Motor neuron (in vitro differentiated cells): ENCODE measurements at regions not wholly inside any gene's neighbourhood (a gene's known extent, or its start where the extent isn't known, plus 50 kb on each side); places are given as distances from the start of the nearest gene placed in this dataset.
"Not testable (repeated sequence)": the region's sequence is repeated elsewhere in the genome, so short reads cannot be mapped to it uniquely, and the experiment has no call there.

Experiments
- ATAC-seq, 8 experiments: fragments of 200-7000 bp; cut with Tn5 transposase; replicated peaks in 6 of 8; 2 replicates each; pipeline ENCODE4 v1.8.0; 2021; ENCODE audit warnings: mild to moderate bottlenecking in 8 of 8, moderate library complexity in 8 of 8
- H3K27ac ChIP-seq, 2 donors: fragments of 250-450 bp; sonication (Bioruptor Pico); 2 replicates each; pipeline ENCODE4 v1.9.0; 2021; ENCODE audit warnings: antibody characterized with exemption in 2 of 2, mild to moderate bottlenecking in 2 of 2, moderate library complexity in 1 of 2
- H3K4me1 ChIP-seq, 2 donors: fragments of 250-450 bp; sonication (Bioruptor Pico); replicated peaks in 1 of 2; 2 replicates each; pipeline ENCODE4 v1.6.1; 2021; ENCODE audit warnings: antibody characterized with exemption in 2 of 2, mild to moderate bottlenecking in 2 of 2, moderate library complexity in 1 of 2
- H3K4me3 ChIP-seq, 5 donors: fragments of 250-450 bp; sonication (Bioruptor Pico); 2 replicates each; pipeline ENCODE4 v1.9.0; 2021; ENCODE audit warnings: antibody characterized with exemption in 5 of 5, mild to moderate bottlenecking in 5 of 5, moderate library complexity in 4 of 5
- WGBS, 10 experiments: fragments of 450-650 bp; shearing (Covaris generic); methylation state at CpG; one replicate each; pipeline ENCODE4 v1.0.0; 2022; 5-methylcytosine and 5-hydroxymethylcytosine counted together
- in situ Hi-C, 9 experiments: fragments of 400-800 bp; cut with MboI; loops; one replicate each; pipeline ENCODE4 v1.15.0; 2021; ENCODE audit warnings: low sequenced_read_pairs in 9 of 9, low pct_unique_long_range_greater_than_20kb in 2 of 9; ENCODE audit not compliant: unreplicated experiment in 9 of 9

DNA sequence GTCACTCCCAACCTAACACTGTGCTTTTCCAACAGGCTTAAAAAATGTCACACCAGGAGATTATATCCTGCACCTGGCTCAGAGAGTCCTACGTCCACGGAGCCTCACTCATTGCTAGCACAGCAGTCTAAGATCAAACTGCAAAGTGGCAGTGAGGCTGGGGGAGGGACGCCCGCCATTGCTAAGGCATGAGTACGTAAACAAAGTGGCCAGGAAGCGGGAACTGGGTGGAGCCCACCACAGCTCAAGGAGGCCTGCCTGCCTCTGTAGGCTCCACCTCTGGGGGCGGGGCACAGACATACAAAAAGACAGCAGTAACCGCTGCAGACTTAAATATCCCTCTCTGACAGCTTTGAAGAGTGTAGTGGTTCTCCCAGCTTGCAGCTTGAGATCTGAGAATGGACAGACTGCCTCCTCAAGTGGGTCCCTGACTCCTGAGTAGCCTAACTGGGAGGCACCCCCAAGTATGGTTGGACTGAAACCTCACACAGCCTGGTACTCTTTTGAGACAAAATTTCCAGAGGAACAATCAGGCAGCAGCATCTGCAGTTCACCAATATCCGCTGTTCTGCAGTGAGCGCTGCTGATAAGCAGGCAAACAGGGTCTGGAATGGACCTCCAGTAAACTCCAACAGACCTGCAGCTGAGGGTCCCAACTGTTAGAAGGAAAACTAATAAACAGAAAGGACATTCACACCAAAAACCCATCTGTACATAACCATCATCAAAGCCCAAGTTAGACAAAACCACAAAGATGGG is 2986.4 kb upstream of the OR11H1 start:
- in situ Hi-C loops, H3K27ac ChIP-seq, ATAC-seq: not testable (repeated sequence)

GRCh38 chr22:12553366-12553765 is 2974.6 kb upstream of the OR11H1 start:
- ATAC-seq, H3K27ac ChIP-seq, H3K4me3 ChIP-seq, H3K4me1 ChIP-seq, in situ Hi-C loops: not testable (repeated sequence)
- no CpG with 5 or more reads among the region's 5 CpGs for WGBS, 10 experiments

More for the DNA sequence above, 2986.4 kb upstream of the OR11H1 start:
- WGBS, 10 experiments: no CpG with 5 or more reads among the region's 10 CpGs
- H3K4me1 ChIP-seq, H3K4me3 ChIP-seq: not testable (repeated sequence)

DNA sequence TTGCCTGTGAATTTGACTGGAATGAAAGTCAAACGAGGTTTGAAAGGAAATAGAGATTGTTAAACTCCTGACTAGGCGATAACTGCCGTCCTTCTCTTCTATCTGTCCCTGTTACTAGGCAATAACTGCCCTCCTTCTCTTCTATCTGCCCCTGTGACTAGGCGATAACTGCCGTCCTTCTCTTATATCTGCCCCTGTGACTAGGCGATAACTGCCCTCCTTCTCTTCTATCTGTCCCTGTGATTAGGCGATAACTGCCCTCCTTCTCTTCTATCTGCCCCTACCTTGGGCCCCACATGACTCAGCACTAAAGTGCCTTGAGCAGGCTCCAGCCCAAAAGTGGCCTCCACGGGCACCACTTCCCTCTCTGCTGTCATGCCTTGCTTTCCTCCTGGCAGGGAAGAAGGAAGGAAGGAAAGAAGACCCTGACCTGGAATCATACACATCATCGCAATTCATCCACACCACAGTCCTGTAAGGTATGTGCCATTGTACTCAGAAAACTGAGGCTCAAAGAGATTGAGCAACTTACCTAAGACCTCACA is 2973.3 kb upstream of the OR11H1 start:
- no CpG with 5 or more reads among the region's 9 CpGs for whole genome bisulfite sequencing, 10 experiments
- ATAC-seq, H3K4me3 ChIP-seq, H3K4me1 ChIP-seq, H3K27ac ChIP-seq, in situ Hi-C loops: not testable (repeated sequence)

DNA sequence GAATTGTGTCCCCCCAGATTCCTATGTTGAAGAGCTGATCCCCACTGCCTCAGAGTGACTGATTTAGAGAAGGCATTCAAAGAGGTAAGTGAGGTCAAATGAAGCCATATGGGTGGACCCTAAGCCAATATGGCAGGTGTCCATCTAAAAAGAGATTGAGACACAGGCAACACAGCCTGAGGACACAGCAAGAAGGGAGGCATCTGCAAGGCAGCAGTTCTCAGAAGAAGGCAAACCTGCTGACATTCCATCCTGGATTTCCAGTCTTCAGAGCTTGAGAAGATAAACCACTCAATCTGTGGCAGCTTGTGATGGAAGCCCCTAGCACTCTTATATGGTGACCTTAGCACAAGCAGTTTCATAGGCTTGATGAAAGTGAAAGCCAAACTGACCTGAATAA is 2956.5 kb upstream of the OR11H1 start:
- H3K27ac ChIP-seq, H3K4me1 ChIP-seq, ATAC-seq, in situ Hi-C loops, H3K4me3 ChIP-seq: not testable (repeated sequence)

DNA sequence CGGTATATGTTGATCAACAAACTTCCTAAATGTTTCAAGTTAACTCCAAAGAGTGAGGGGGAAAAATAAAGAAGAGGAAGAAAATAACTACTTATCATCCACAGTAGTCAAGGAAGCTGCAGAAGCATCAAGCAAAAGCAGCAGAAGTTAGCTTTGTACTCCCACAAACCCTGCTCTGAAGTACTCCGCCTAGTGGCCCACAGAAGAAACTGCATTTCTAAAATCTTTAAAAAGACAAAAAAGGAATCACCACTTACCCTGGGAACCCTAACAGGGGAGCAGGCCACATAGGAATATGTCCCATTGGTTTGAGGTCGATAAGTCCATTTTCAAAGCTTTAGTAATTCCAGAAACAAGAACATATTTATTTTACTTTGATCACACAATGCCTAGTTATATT is 2948.3 kb upstream of the OR11H1 start:
- H3K4me1 ChIP-seq, in situ Hi-C loops, H3K4me3 ChIP-seq, H3K27ac ChIP-seq, ATAC-seq: not testable (repeated sequence)
- WGBS, 10 experiments: no CpG with 5 or more reads among the region's 3 CpGs

DNA sequence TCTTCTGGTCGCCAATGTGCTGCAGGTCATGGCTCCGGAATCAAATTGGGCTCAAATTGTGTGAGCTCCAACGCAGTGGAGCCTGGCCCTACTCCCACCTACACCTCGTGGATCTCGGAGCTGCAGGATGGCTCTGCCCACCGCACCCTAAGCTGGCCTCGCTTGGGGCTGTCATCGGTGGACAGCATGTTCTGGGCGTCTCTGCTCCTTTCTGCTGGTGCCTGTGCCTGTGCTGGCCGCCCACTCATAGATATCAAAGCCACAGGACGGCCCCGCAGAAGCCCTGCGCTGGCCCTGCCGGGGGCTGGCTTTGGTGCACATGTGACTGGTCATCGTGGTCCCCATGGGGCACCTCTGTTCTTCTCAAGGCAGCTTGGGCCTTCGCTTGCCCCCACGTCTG is 2943.5 kb upstream of the OR11H1 start:
- in situ Hi-C loops, ATAC-seq: not testable (repeated sequence)
- WGBS, 10 experiments: 0 to 31% (median 20%) methylated on average over 1 to 8 of the region's 17 CpGs; no CpG with 5 or more reads in 4 of the 10 experiments

GRCh38 chr22:12584874-12585273 is 2943.1 kb upstream of the OR11H1 start:
- H3K4me1 ChIP-seq, in situ Hi-C loops, H3K27ac ChIP-seq, ATAC-seq, H3K4me3 ChIP-seq: not testable (repeated sequence)
- WGBS, 10 experiments: no CpG with 5 or more reads among the region's 5 CpGs

More for the DNA sequence above, 2943.5 kb upstream of the OR11H1 start:
- not testable (repeated sequence) for H3K27ac ChIP-seq, H3K4me3 ChIP-seq, H3K4me1 ChIP-seq

- in situ Hi-C loops, H3K27ac ChIP-seq, H3K4me1 ChIP-seq, H3K4me3 ChIP-seq, ATAC-seq: not testable (repeated sequence)
- WGBS, 10 experiments: 15 to 80% (median 55%) methylated on average over 1 to 13 of the region's 13 CpGs
Observed at GRCh38 chr22:12595724-12596123, 2932.3 kb upstream of the OR11H1 start.

DNA sequence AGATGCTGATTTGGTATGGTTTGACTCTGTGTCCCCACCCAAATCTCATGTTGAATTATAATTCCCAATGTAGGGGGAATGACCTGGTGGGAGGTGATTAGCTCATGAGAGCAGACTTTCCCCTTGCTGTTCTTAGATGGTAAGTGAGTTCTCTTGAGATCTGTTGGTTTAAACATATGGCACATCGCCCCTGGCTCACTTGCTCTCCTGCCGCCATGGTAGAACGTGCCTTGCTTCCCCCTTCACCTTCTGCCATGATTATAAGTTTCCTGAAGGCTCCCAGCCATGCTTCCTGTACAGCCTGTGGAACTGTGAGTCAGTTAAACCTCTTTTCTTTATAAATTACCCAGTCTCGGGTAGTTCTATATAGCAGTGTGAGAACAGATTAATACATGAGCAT is 2930.2 kb upstream of the OR11H1 start:
- ATAC-seq, in situ Hi-C loops, H3K27ac ChIP-seq, H3K4me3 ChIP-seq, H3K4me1 ChIP-seq: not testable (repeated sequence)
- 0 to 63% (median 18%) methylated on average over 2 to 3 of the region's 4 CpGs; no CpG with 5 or more reads in 4 of the 10 experiments for WGBS, 10 experiments

GRCh38 chr22:12601510-12601869 is 2926.5 kb upstream of the OR11H1 start:
- in situ Hi-C loops, H3K4me3 ChIP-seq, ATAC-seq, H3K27ac ChIP-seq, H3K4me1 ChIP-seq: not testable (repeated sequence)
- WGBS, 10 experiments: 35 to 100% (median 67%) methylated on average over 1 to 15 of the region's 16 CpGs

GRCh38 chr22:12601870-12602779 is 2925.9 kb upstream of the OR11H1 start:
- Histone ChIP-seq H3K27ac (no peak overlapping the region), H3K4me3 (no peak overlapping the region), H3K4me1 (no peaks in the 10 kb centered on the region)
- in situ Hi-C loops: no loop called here
- no peak for ATAC-seq
- WGBS, 10 experiments: 32 to 88% (median 69%) methylated on average over 2 to 43 of the region's 75 CpGs

- H3K4me1 ChIP-seq, H3K27ac ChIP-seq, ATAC-seq, H3K4me3 ChIP-seq, in situ Hi-C loops: not testable (repeated sequence)
- 0 to 63% (median 36%) methylated on average over 3 to 6 of the region's 6 CpGs for WGBS, 10 experiments
Observed at GRCh38 chr22:12603399-12603798, 2924.6 kb upstream of the OR11H1 start.

GRCh38 chr22:12603833-12604232 is 2924.2 kb upstream of the OR11H1 start:
- H3K4me3 ChIP-seq, in situ Hi-C loops, H3K4me1 ChIP-seq, H3K27ac ChIP-seq, ATAC-seq: not testable (repeated sequence)
